Epithelial cell of proximal tubule (primary cell): ENCODE measurements at regions not wholly inside any gene's neighbourhood (a gene's known extent, or its start where the extent isn't known, plus 50 kb on each side); places are given as distances from the start of the nearest gene placed in this dataset.

Experiments
- DNase-seq: peaks from one replicate; pipeline ENCODE4 v3.0.0-alpha.2; 2011; ENCODE audit warnings: low read depth
- H3K4me3 ChIP-seq: 2 replicates; pipeline ENCODE4 v1.5.1; 2011; ENCODE audit warnings: low read depth, mild to moderate bottlenecking, low read length
- TF ChIP-seq, protein P1 (sequence below): conservative IDR thresholded peaks from 2 replicates; pipeline ENCODE4 v1.5.1; 2012; ENCODE audit warnings: low read depth, mild to moderate bottlenecking, low read length

- TF ChIP-seq, protein P1, sequence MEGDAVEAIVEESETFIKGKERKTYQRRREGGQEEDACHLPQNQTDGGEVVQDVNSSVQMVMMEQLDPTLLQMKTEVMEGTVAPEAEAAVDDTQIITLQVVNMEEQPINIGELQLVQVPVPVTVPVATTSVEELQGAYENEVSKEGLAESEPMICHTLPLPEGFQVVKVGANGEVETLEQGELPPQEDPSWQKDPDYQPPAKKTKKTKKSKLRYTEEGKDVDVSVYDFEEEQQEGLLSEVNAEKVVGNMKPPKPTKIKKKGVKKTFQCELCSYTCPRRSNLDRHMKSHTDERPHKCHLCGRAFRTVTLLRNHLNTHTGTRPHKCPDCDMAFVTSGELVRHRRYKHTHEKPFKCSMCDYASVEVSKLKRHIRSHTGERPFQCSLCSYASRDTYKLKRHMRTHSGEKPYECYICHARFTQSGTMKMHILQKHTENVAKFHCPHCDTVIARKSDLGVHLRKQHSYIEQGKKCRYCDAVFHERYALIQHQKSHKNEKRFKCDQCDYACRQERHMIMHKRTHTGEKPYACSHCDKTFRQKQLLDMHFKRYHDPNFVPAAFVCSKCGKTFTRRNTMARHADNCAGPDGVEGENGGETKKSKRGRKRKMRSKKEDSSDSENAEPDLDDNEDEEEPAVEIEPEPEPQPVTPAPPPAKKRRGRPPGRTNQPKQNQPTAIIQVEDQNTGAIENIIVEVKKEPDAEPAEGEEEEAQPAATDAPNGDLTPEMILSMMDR, result no peak
- no peak for DNase-seq
- no peak overlapping the region for H3K4me3 ChIP-seq
Observed at GRCh38 chr14:42437809-42438208, 831.1 kb downstream of the LRFN5 start.

DNA sequence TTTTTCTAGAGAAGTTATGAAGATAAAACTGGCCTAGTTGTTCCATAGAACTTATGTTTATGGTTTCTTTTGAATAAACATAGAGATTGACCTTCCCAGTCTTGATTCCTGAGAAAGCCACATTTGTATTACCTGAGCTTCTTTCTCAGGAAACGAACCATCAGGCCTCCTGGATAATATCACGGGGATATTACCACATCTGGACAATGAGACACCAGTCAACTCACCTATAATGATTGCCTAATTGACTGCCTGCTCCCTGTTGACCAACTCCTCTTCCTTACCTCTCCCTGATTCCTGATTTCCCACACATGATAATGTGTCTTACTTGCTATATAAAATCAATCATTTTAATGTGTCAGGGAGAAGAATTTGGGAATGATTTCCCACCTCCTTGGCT is 822.7 kb downstream of the LRFN5 start:
- no peak overlapping the region for H3K4me3 ChIP-seq
- no peak for DNase-seq
- TF ChIP-seq, protein P1, result no peak

GRCh38 chr14:42428996-42429395 is 822.3 kb downstream of the LRFN5 start:
- no peak overlapping the region for H3K4me3 ChIP-seq
- DNase-seq, result no peak
- TF ChIP-seq, protein P1, result no peak

DNA sequence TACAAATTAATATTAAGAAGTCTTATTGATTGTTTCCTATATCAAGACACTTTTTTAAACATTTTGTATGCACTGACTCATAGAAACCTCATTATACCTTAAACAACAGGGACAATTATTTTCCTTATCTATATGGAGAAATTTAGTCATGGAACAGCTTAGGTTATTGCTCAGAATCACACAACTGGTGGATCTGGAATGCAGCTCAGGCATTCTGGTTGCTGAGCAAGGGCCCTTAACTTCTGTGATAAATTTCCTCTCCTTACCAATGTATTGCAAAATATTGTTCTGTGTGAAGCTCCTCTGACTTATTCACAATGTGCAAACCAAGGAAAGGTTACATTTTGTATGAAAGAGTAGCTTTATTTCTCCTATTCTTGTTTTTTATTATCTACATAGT is 817.8 kb downstream of the LRFN5 start:
- DNase-seq, result no peak
- TF ChIP-seq, protein P1, result no peak
- no peak overlapping the region for H3K4me3 ChIP-seq

GRCh38 chr14:42421377-42422078 is 814.9 kb downstream of the LRFN5 start:
- DNase-seq, result no peak
- H3K4me3 ChIP-seq, result no peak overlapping the region
- TF ChIP-seq, protein P1, result no peak

GRCh38 chr14:42420071-42420470 is 813.4 kb downstream of the LRFN5 start:
- no peak for DNase-seq
- TF ChIP-seq, protein P1, result no peak
- no peak overlapping the region for H3K4me3 ChIP-seq

- TF ChIP-seq, protein P1, result no peak
- no peak overlapping the region for H3K4me3 ChIP-seq
- DNase-seq, result no peak
Observed at GRCh38 chr14:42407153-42407552, 800.5 kb downstream of the LRFN5 start.
